ENCODE measurements at regions not wholly inside any gene's neighbourhood (a gene's known extent, or its start where the extent isn't known, plus 50 kb on each side); places are given as distances from the start of the nearest gene placed in this dataset.

GRCh38 chr1:96492236-96492635 is 229.3 kb upstream of the PTBP2 start:
- H3K9me3 ChIP-seq (ENCODE audit: insufficient read depth, low read depth, low read length): no peaks in the 10 kb centered on the region
- H3K4me3 ChIP-seq (ENCODE audit: low read length): no peak overlapping the region
- 63% methylated on average over 4 of the region's 4 CpGs for WGBS
- H3K9ac ChIP-seq (ENCODE audit: low read depth, low read length): no peak overlapping the region
- no peak overlapping the region for H3K27ac ChIP-seq (ENCODE audit: low read depth, low read length)
- no peaks in the 10 kb centered on the region; the same call in 1 of the 2 replicates for H3K27me3 ChIP-seq (ENCODE audit: insufficient read depth, low read length)
- peaks cover 22% of the 10 kb centered on the region for H3K4me1 ChIP-seq (ENCODE audit: insufficient read depth, low read length)
- H3K36me3 ChIP-seq (ENCODE audit: insufficient read depth, low read length): no peaks in the 10 kb centered on the region

GRCh38 chr1:96498744-96499340 is 222.7 kb upstream of the PTBP2 start:
- Histone ChIP-seq H3K27ac (ENCODE audit: low read depth, low read length) (no peak overlapping the region), H3K9ac (ENCODE audit: low read depth, low read length) (no peak overlapping the region), H3K4me1 (ENCODE audit: insufficient read depth, low read length) (no peaks in the 10 kb centered on the region; the same call in 1 of the 2 replicates), H3K36me3 (ENCODE audit: insufficient read depth, low read length) (no peaks in the 10 kb centered on the region), H3K9me3 (ENCODE audit: insufficient read depth, low read depth, low read length) (no peaks in the 10 kb centered on the region), H3K4me3 (ENCODE audit: low read length) (no peak overlapping the region), H3K27me3 (ENCODE audit: insufficient read depth, low read length) (no peaks in the 10 kb centered on the region)
- 95% methylated on average over 5 of the region's 5 CpGs for WGBS

- 87% methylated on average over 4 of the region's 4 CpGs for WGBS
- no peaks in the 10 kb centered on the region for H3K36me3 ChIP-seq (ENCODE audit: insufficient read depth, low read length)
Measured at GRCh38 chr1:96508233-96508632, 213.4 kb upstream of the PTBP2 start.

GRCh38 chr1:96509339-96509738 is 212.2 kb upstream of the PTBP2 start:
- WGBS: 93% methylated on average over 1 of the region's 1 CpG
- no peaks in the 10 kb centered on the region for H3K9me3 ChIP-seq (ENCODE audit: insufficient read depth, low read depth, low read length)

More at GRCh38 chr1:96508233-96508632, 213.4 kb upstream of the PTBP2 start:
- Histone ChIP-seq H3K9me3 (ENCODE audit: insufficient read depth, low read depth, low read length) (no peaks in the 10 kb centered on the region), H3K9ac (ENCODE audit: low read depth, low read length) (no peak overlapping the region), H3K4me1 (ENCODE audit: insufficient read depth, low read length) (peaks cover 17% of the 10 kb centered on the region), H3K27me3 (ENCODE audit: insufficient read depth, low read length) (no peaks in the 10 kb centered on the region), H3K4me3 (ENCODE audit: low read length) (no peak overlapping the region), H3K27ac (ENCODE audit: low read depth, low read length) (no peak overlapping the region)

GRCh38 chr1:96509951-96510350 is 211.6 kb upstream of the PTBP2 start:
- no peaks in the 10 kb centered on the region for H3K27me3 ChIP-seq (ENCODE audit: insufficient read depth, low read length)
- H3K4me3 ChIP-seq (ENCODE audit: low read length): no peak overlapping the region
- H3K27ac ChIP-seq (ENCODE audit: low read depth, low read length): no peak overlapping the region
- H3K9ac ChIP-seq (ENCODE audit: low read depth, low read length): no peak overlapping the region
- no peaks in the 10 kb centered on the region for H3K9me3 ChIP-seq (ENCODE audit: insufficient read depth, low read depth, low read length)
- 92% methylated on average over 2 of the region's 2 CpGs for WGBS
- H3K4me1 ChIP-seq (ENCODE audit: insufficient read depth, low read length): peaks cover 17% of the 10 kb centered on the region
- no peaks in the 10 kb centered on the region for H3K36me3 ChIP-seq (ENCODE audit: insufficient read depth, low read length)

More at GRCh38 chr1:96509339-96509738, 212.2 kb upstream of the PTBP2 start:
- H3K27ac ChIP-seq (ENCODE audit: low read depth, low read length): no peak overlapping the region
- no peak overlapping the region for H3K9ac ChIP-seq (ENCODE audit: low read depth, low read length)
- no peaks in the 10 kb centered on the region for H3K27me3 ChIP-seq (ENCODE audit: insufficient read depth, low read length)
- peaks cover 17% of the 10 kb centered on the region for H3K4me1 ChIP-seq (ENCODE audit: insufficient read depth, low read length)
- H3K36me3 ChIP-seq (ENCODE audit: insufficient read depth, low read length): no peaks in the 10 kb centered on the region
- H3K4me3 ChIP-seq (ENCODE audit: low read length): no peak overlapping the region

GRCh38 chr1:96510391-96510790 is 211.2 kb upstream of the PTBP2 start:
- 75% methylated on average over 3 of the region's 3 CpGs for WGBS
- H3K9ac ChIP-seq (ENCODE audit: low read depth, low read length): no peak overlapping the region
- no peaks in the 10 kb centered on the region for H3K36me3 ChIP-seq (ENCODE audit: insufficient read depth, low read length)
- H3K9me3 ChIP-seq (ENCODE audit: insufficient read depth, low read depth, low read length): no peaks in the 10 kb centered on the region
- H3K27ac ChIP-seq (ENCODE audit: low read depth, low read length): no peak overlapping the region
- H3K4me1 ChIP-seq (ENCODE audit: insufficient read depth, low read length): peaks cover 17% of the 10 kb centered on the region
- H3K27me3 ChIP-seq (ENCODE audit: insufficient read depth, low read length): no peaks in the 10 kb centered on the region
- H3K4me3 ChIP-seq (ENCODE audit: low read length): no peak overlapping the region

GRCh38 chr1:96510911-96511310 is 210.7 kb upstream of the PTBP2 start:
- peaks cover 17% of the 10 kb centered on the region for H3K4me1 ChIP-seq (ENCODE audit: insufficient read depth, low read length)
- no peak overlapping the region for H3K9ac ChIP-seq (ENCODE audit: low read depth, low read length)
- H3K27ac ChIP-seq (ENCODE audit: low read depth, low read length): no peak overlapping the region
- H3K9me3 ChIP-seq (ENCODE audit: insufficient read depth, low read depth, low read length): no peaks in the 10 kb centered on the region
- no peaks in the 10 kb centered on the region for H3K27me3 ChIP-seq (ENCODE audit: insufficient read depth, low read length)
- 99% methylated on average over 3 of the region's 3 CpGs for WGBS
- no peaks in the 10 kb centered on the region for H3K36me3 ChIP-seq (ENCODE audit: insufficient read depth, low read length)
- no peak overlapping the region for H3K4me3 ChIP-seq (ENCODE audit: low read length)

GRCh38 chr1:96513136-96513535 is 208.4 kb upstream of the PTBP2 start:
- WGBS: 87% methylated on average over 1 of the region's 1 CpG
- Histone ChIP-seq H3K4me1 (ENCODE audit: insufficient read depth, low read length) (peaks cover 17% of the 10 kb centered on the region), H3K27ac (ENCODE audit: low read depth, low read length) (no peak overlapping the region), H3K9ac (ENCODE audit: low read depth, low read length) (no peak overlapping the region), H3K36me3 (ENCODE audit: insufficient read depth, low read length) (no peaks in the 10 kb centered on the region), H3K4me3 (ENCODE audit: low read length) (no peak overlapping the region), H3K9me3 (ENCODE audit: insufficient read depth, low read depth, low read length) (no peaks in the 10 kb centered on the region), H3K27me3 (ENCODE audit: insufficient read depth, low read length) (no peaks in the 10 kb centered on the region)

GRCh38 chr1:96515430-96515829 is 206.2 kb upstream of the PTBP2 start:
- peaks cover 11% of the 10 kb centered on the region for H3K4me1 ChIP-seq (ENCODE audit: insufficient read depth, low read length)
- WGBS: 84% methylated on average over 3 of the region's 3 CpGs

GRCh38 chr1:96515925-96516324 is 205.7 kb upstream of the PTBP2 start:
- no peak overlapping the region for H3K9ac ChIP-seq (ENCODE audit: low read depth, low read length)
- H3K4me1 ChIP-seq (ENCODE audit: insufficient read depth, low read length): peaks cover 13% of the 10 kb centered on the region
- H3K9me3 ChIP-seq (ENCODE audit: insufficient read depth, low read depth, low read length): no peaks in the 10 kb centered on the region
- H3K4me3 ChIP-seq (ENCODE audit: low read length): no peak overlapping the region
- no peaks in the 10 kb centered on the region for H3K36me3 ChIP-seq (ENCODE audit: insufficient read depth, low read length)
- no peaks in the 10 kb centered on the region for H3K27me3 ChIP-seq (ENCODE audit: insufficient read depth, low read length)
- WGBS: no CpG with 5 or more reads among the region's 1 CpG
- H3K27ac ChIP-seq (ENCODE audit: low read depth, low read length): no peak overlapping the region

More at GRCh38 chr1:96515430-96515829, 206.2 kb upstream of the PTBP2 start:
- H3K27me3 ChIP-seq (ENCODE audit: insufficient read depth, low read length): no peaks in the 10 kb centered on the region
- no peak overlapping the region for H3K9ac ChIP-seq (ENCODE audit: low read depth, low read length)
- no peaks in the 10 kb centered on the region for H3K9me3 ChIP-seq (ENCODE audit: insufficient read depth, low read depth, low read length)
- H3K27ac ChIP-seq (ENCODE audit: low read depth, low read length): no peak overlapping the region
- no peak overlapping the region for H3K4me3 ChIP-seq (ENCODE audit: low read length)
- no peaks in the 10 kb centered on the region for H3K36me3 ChIP-seq (ENCODE audit: insufficient read depth, low read length)

GRCh38 chr1:96519851-96520578 is 201.6 kb upstream of the PTBP2 start:
- peaks cover 42% of the 10 kb centered on the region for H3K4me1 ChIP-seq (ENCODE audit: insufficient read depth, low read length)
- WGBS: 43% methylated on average over 8 of the region's 9 CpGs
- H3K4me3 ChIP-seq (ENCODE audit: low read length): no peak overlapping the region
- H3K36me3 ChIP-seq (ENCODE audit: insufficient read depth, low read length): no peaks in the 10 kb centered on the region
- H3K9ac ChIP-seq (ENCODE audit: low read depth, low read length): 0 out of 2 replicates have a peak overlapping the region, but pooled peaks have one; percentile 6
- H3K27ac ChIP-seq (ENCODE audit: low read depth, low read length): peak overlapping the region; percentile 17
- no peaks in the 10 kb centered on the region for H3K9me3 ChIP-seq (ENCODE audit: insufficient read depth, low read depth, low read length)
- no peaks in the 10 kb centered on the region for H3K27me3 ChIP-seq (ENCODE audit: insufficient read depth, low read length)
